Small intestine (tissue), 7 donors: ENCODE measurements at regions not wholly inside any gene's neighbourhood (a gene's known extent, or its start where the extent isn't known, plus 50 kb on each side); places are given as distances from the start of the nearest gene placed in this dataset.
"Not testable (repeated sequence)": the region's sequence is repeated elsewhere in the genome, so short reads cannot be mapped to it uniquely, and the experiment has no call there.

ENCODE experiments used
- DNase-seq, 2 donors: peaks; one replicate each; pipeline versions ENCODE4 v3.0.0 to v3.0.0-alpha.2; 2013
- FAIRE-seq: peaks from 2 replicates; lab custom pipeline; 2012; peaks lifted over from hg19 to GRCh38; lab: Jason Lieb, UNC
- H3K27ac ChIP-seq, 3 donors: one replicate each; pipeline ENCODE4 v1.5.1; 2013; ENCODE audit warnings: low read length in 2 of 3, mild to moderate bottlenecking in 2 of 3, control low read depth in 1 of 3, inconsistent platforms in 1 of 3, low read depth in 1 of 3, moderate library complexity in 1 of 3
- H3K27me3 ChIP-seq, 3 donors: one replicate each; pipeline ENCODE4 v1.6.1; 2013; ENCODE audit warnings: low read length in 3 of 3, inconsistent platforms in 1 of 3; ENCODE audit not compliant: control insufficient read depth in 3 of 3, insufficient read depth in 3 of 3
- H3K36me3 ChIP-seq, 3 donors: one replicate each; pipeline ENCODE4 v1.6.1; 2013; ENCODE audit warnings: low read length in 3 of 3, inconsistent platforms in 1 of 3, low read depth in 1 of 3, mild to moderate bottlenecking in 1 of 3, moderate library complexity in 1 of 3; ENCODE audit not compliant: control insufficient read depth in 3 of 3, insufficient read depth in 2 of 3
- H3K4me1 ChIP-seq, 3 donors: one replicate each; pipeline ENCODE4 v1.6.1; 2013; ENCODE audit warnings: low read length in 2 of 3, inconsistent platforms in 1 of 3, low read depth in 1 of 3, mild to moderate bottlenecking in 1 of 3, moderate library complexity in 1 of 3; ENCODE audit not compliant: control insufficient read depth in 3 of 3, insufficient read depth in 2 of 3
- H3K4me3 ChIP-seq, 3 donors: one replicate each; pipeline ENCODE4 v1.5.1; 2013; ENCODE audit warnings: low read length in 3 of 3, control low read depth in 1 of 3, inconsistent platforms in 1 of 3, low read depth in 1 of 3, mild to moderate bottlenecking in 1 of 3, moderate library complexity in 1 of 3
- H3K9me3 ChIP-seq, 2 donors: one replicate each; pipeline ENCODE4 v1.6.1; 2013; ENCODE audit warnings: low read depth in 1 of 2, low read length in 1 of 2; ENCODE audit not compliant: control insufficient read depth in 2 of 2, insufficient read depth in 1 of 2
- WGBS, 3 donors: extraction: QIAGEN DNeasy Blood & Tissue Kit; methylation state at CpG; one replicate each; pipeline ENCODE4 v1.1.7; 2013; 5-methylcytosine and 5-hydroxymethylcytosine counted together
- donor health status: healthy with polysubstance abuse.
- donor health status: control.
- donor health status: control.
- donor health status: Bipolar disorder and iron deficiency.
- donor health status: healthy.

DNA sequence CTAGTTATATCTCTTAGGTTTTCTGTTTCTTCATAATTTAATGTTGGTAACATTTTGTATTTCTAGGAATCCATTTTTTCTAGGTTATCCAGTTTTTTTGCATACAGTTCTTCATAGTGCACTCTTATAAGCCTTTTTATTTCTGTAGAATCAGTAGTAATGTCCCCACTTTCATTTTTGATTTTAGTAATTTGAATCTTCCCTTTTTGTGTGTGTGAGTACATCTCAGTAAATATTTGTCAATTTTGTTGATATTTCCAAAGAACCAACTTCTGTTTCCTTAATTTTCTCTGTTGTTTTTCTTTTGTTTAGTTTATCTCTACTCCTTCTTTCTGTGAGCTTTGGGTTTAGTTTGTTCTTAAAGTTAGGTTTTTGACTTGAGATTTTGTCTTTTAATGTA is 507.3 kb upstream of the RGS6 start:
- Histone ChIP-seq H3K4me1 (no peaks in the 10 kb centered on the region), H3K27ac (no peak overlapping the region), H3K4me3 (no peak overlapping the region), H3K27me3 (no peaks in the 10 kb centered on the region), H3K36me3 (peaks cover 0 to 2% (median 0%) of the 10 kb centered on the region in 3 donors), H3K9me3 (no peaks in the 10 kb centered on the region)
- DNase-seq: no peak
- no peak for FAIRE-seq

DNA sequence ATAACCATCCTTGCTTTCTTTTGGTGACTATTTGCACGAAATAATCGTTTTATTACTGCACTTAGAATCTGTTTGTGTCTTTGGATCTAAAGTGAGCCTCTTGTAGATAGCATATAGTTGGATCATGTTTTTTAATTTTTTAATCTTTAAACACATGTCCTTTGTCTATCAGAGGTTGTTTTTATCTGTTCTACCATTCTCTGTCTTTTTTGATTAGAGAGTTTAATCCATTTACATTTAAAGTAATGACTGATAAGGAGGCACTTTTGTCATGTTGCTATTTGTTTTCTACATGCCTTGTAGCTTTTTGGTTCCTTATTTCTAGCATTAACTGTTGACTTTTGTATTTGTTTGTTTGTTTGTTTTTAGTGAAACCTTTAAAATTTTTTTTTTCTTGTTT is 506.2 kb upstream of the RGS6 start:
- Histone ChIP-seq H3K4me3 (no peak overlapping the region), H3K27ac (no peak overlapping the region), H3K36me3 (peaks cover 0 to 2% (median 0%) of the 10 kb centered on the region in 3 donors), H3K4me1 (peaks cover 0 to 3% (median 0%) of the 10 kb centered on the region in 3 donors), H3K9me3 (no peaks in the 10 kb centered on the region), H3K27me3 (no peaks in the 10 kb centered on the region)
- DNase-seq (no peak), FAIRE-seq (peak; percentile 59)
- WGBS, 3 donors: 96 to 99% (median 97%) methylated on average over 2 of the region's 2 CpGs

DNA sequence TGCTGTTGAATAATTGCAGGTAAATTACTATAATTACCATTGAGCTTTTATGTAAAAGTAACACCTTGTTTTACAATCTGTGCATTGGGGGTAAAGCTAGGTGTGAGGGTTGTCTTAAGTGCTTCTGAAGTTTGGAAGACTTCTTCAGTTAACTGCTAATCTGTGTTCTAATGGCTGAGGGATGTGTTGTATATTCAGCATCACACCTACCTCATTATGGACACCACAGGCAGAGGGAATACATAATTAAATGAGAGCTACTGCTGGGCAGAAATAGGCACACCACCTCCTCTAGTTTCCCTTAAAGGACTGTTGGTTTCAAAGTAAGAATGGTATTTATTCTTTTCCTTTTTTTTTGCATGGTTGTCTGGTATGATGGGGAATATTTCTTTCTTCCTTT is 502.3 kb upstream of the RGS6 start:
- H3K4me3 ChIP-seq: no peak overlapping the region
- peaks cover 0 to 3% (median 0%) of the 10 kb centered on the region in 3 donors for H3K4me1 ChIP-seq
- H3K27ac ChIP-seq: no peak overlapping the region
- H3K9me3 ChIP-seq: no peaks in the 10 kb centered on the region
- H3K27me3 ChIP-seq: no peaks in the 10 kb centered on the region
- no peaks in the 10 kb centered on the region for H3K36me3 ChIP-seq
- no peak for DNase-seq
- FAIRE-seq: no peak

DNA sequence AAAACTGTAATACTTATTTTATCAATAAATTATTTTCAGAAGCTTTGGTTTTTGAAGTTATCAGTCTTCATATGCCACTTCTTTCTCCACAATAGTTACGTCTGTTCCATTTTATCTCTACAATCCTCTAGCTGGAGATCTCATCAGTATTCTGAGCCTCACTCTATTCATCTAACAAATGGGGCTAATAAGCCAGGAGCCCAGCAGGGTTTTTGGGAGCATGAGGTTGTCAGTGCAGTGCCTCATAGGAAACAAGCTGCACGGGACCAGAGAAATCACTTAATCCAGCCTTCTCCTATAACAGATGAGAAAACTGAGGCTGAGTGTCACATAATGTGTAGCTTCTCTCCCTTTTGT is 501.9 kb upstream of the RGS6 start:
- H3K9me3 ChIP-seq: no peaks in the 10 kb centered on the region
- H3K36me3 ChIP-seq: no peaks in the 10 kb centered on the region
- DNase-seq: no peak
- no peak for FAIRE-seq
- WGBS, 3 donors: 93 to 100% (median 93%) methylated on average over 2 of the region's 2 CpGs
- H3K27ac ChIP-seq: no peak overlapping the region
- no peak overlapping the region for H3K4me3 ChIP-seq
- peaks cover 0 to 3% (median 0%) of the 10 kb centered on the region in 3 donors for H3K4me1 ChIP-seq
- no peaks in the 10 kb centered on the region for H3K27me3 ChIP-seq

DNA sequence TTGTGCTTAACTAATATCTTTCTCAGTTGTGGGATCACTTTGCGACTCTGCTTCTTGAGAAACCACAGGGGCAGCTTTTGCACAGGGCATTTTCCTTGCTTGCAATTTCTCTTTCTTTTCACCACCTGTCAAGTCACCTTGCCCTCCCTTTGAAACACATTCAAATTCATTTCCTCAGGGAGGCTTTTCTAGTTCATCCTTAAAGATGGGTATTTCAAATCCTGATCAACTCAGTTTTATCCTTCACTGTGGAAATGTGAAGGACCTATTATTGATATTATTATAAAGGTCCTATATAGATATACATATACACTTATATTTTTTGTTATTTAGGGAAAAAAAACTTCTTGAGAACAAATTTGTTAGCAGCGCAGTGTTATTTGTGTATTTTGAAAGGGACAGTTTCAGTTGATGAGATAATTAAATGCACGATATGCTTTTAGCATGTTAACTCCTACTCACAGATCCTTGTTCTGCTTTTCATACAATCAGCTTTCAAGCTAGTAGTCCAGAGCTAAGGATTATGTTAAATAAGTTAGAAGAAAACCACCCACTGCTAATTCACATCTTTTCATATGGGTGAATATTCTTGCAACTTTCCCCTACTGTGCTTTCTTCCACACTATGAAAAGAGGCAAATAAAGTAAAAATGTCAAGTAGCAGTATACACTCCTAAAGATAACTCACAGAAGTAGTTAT is 501.4 kb upstream of the RGS6 start:
- Histone ChIP-seq H3K4me3 (no peak overlapping the region), H3K36me3 (no peaks in the 10 kb centered on the region), H3K9me3 (no peaks in the 10 kb centered on the region), H3K27ac (no peak overlapping the region), H3K4me1 (peaks cover 0 to 3% (median 0%) of the 10 kb centered on the region in 3 donors), H3K27me3 (no peaks in the 10 kb centered on the region)
- no peak for FAIRE-seq
- 84 to 95% (median 94%) methylated on average over 3 of the region's 3 CpGs for WGBS, 3 donors
- DNase-seq: no peak

DNA sequence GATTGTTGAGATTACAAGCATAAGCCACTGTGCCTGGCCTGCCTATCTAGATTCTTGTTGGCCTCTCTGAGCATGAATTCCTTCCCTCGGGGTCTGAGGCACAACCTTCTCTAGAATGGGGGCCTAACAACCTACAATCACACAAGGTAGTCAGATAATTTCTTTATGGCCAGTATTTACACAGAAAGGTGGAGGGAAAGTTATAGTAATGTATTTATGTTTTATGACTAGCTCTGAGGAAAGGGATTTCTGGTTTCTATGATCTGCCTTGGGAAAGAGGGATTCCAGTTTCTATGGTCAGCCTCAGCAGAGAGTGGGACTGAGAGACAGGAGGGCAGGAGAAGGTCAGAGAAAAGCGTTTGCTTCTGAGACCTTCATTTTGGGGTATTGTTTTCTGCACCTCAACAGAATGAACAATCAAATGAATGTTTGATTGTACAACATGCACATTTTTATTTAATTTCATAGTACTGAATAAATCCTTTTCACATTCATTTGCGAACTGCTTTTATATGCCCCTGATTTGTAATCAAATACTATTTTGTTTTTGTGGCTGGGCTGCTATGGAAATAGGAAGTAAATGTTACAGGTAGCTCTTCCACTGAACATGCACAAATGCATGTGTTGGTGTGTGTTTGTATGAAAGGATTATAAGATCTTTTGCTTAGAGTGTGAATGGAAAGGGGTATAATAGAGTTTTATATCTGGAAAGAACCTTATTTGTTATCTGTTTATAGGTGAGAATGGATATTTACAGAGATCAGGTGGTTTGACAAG is 499.7 kb upstream of the RGS6 start:
- no peak overlapping the region for H3K4me3 ChIP-seq
- H3K36me3 ChIP-seq: no peaks in the 10 kb centered on the region
- WGBS, 3 donors: 76 to 84% (median 79%) methylated on average over 3 of the region's 3 CpGs
- no peaks in the 10 kb centered on the region for H3K9me3 ChIP-seq
- peaks cover 0 to 3% (median 0%) of the 10 kb centered on the region in 3 donors for H3K4me1 ChIP-seq
- H3K27ac ChIP-seq: no peak overlapping the region
- H3K27me3 ChIP-seq: no peaks in the 10 kb centered on the region
- DNase-seq: peak in 1 of 2 donors; percentile 10
- FAIRE-seq: no peak

DNA sequence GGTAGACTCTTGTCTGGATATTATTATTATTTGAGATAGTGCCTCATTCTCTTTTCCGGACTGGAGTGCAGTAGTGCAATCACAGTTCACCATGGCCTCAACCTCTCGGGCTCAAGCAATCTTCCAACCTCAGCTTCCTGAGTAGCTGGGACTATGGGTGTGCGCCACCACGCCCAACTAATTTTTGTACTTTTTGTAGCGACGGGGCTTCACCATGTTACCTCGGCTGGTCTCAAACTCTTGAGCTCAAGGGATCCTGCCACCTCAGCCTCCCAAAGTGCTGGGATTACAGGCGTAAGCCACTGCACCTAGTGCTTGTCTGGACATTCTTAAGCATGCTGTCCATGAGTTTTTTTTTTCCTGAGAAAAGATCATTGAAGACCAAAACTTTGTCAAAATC is 498.9 kb upstream of the RGS6 start:
- no peak for DNase-seq
- no peaks in the 10 kb centered on the region for H3K27me3 ChIP-seq
- no peaks in the 10 kb centered on the region for H3K36me3 ChIP-seq
- H3K4me1 ChIP-seq: peaks cover 0 to 3% (median 0%) of the 10 kb centered on the region in 3 donors
- H3K9me3 ChIP-seq: no peaks in the 10 kb centered on the region
- FAIRE-seq: no peak
- H3K4me3 ChIP-seq: no peak overlapping the region
- 93 to 95% (median 95%) methylated on average over 8 of the region's 8 CpGs for WGBS, 3 donors
- H3K27ac ChIP-seq: no peak overlapping the region

DNA sequence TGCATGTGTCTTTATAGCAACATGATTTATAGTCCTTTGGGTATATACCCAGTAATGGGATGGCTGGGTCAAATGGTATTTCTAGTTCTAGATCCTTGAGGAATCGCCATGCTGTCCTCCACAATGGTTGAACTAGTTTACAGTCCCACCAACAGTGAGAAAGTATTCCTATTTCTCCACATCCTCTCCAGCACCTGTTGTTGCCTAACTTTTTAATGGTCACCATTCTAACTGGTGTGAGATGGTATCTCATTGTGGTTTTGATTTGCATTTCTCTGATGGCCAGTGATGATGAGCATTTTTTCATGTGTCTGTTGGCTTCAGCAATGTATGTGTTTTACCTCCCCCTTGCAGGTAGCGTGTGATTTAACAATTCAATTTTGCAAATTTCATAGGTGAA is 496.6 kb upstream of the RGS6 start:
- not testable (repeated sequence) for FAIRE-seq, DNase-seq, H3K36me3 ChIP-seq, H3K27me3 ChIP-seq, H3K4me3 ChIP-seq, H3K4me1 ChIP-seq, H3K27ac ChIP-seq, H3K9me3 ChIP-seq
- WGBS, 3 donors: 94 to 99% (median 95%) methylated on average over 2 of the region's 2 CpGs
